T follicular helper cell (primary cell): ENCODE measurements at regions not wholly inside any gene's neighbourhood (a gene's known extent, or its start where the extent isn't known, plus 50 kb on each side); places are given as distances from the start of the nearest gene placed in this dataset.

ENCODE experiments used
- DNase-seq: peaks from one replicate; pipeline ENCODE4 v3.0.0-alpha.2; 2020; ENCODE audit warnings: low read depth

DNA sequence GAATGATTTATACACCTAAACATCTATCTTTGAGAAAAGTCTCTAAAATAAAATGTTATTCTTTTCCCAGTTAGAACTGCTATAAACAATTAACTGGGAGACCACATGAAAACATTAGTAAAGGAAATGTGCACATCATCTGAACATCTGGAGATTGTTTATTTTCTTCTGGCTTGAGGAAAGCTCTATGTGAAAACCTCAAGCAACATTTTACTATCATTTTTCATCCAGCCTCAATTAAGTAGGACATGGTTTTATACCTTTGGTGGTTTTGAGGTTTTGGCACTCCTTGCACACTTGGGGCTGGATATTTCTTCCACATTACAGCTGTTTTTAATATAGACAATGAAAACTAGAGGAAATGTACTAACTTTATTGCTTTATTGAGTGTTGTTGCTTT, 609.5 kb upstream of the SLC8A1 start:
- no peak for DNase-seq

DNA sequence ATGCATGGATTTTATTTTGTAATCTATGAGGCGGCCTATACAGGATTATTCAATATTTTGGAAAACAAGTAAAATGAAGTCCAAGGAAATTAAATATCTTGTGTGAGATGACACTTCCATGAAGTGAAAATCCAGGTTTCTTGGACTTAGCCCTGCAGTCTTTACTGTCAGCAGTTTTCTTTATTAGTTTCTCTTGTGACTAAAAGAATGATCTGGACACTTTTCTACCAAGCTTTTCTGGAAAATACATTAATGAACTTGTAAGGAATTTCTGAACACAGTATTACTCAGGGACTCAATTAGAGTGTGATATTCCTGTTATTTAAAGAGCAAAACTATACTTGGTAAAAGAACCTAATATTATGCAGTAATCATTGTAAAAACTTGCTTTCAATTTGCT, 610.4 kb upstream of the SLC8A1 start:
- DNase-seq: no peak

DNA sequence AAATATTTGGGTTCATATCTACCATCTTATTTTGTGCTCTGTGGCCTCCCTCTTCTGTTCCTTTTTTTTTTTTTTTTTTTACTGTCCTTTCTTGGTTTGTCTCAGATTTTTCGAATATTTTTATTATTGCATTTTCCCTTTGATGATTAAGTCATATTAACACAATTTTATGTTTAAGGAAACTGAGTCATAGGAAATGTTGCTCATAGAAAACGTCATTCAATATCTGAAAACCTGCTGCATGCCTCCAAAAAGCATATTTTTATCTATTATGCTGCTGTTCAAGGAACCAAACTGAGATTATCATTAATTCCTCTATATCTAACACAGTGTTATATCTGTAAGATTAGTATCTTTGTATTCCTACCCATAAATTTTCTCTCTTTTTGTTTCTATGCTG, 614.3 kb upstream of the SLC8A1 start:
- no peak for DNase-seq

DNA sequence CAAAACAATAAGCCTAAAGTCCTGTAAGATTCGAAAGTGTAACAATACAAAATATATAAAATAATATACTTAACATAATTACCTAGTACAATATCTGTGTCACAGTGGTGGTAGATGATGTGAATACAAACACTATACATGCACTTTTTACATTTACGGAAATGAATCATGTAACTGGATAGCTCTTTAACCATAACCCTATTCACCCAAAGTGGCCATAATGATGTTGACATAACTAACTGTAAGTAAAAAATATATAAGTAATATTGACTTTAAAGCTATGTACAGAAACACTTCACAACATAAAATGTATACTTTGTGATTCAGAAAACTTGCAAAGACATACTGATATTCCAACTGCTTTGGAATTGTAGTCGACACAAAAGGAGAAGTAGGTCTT, 616.9 kb upstream of the SLC8A1 start:
- DNase-seq: no peak

DNA sequence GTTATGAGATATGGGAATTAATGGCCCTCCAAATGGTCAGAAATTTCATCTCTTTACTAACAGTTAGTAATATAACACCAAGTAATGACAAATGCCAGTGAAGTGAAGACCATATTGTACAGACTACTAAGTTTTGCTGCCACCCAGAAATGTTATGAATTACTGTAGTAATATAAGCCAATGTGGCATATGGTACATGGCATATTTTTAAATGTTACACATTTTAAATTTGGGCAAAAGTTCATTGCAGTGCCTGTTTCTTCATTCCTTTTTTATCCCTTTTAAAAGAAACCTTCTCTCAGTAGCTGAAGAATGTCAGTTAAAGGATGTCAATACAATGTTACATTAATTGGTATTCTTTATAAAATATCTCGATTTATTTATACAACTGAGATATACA, 626.5 kb upstream of the SLC8A1 start:
- DNase-seq: no peak

DNA sequence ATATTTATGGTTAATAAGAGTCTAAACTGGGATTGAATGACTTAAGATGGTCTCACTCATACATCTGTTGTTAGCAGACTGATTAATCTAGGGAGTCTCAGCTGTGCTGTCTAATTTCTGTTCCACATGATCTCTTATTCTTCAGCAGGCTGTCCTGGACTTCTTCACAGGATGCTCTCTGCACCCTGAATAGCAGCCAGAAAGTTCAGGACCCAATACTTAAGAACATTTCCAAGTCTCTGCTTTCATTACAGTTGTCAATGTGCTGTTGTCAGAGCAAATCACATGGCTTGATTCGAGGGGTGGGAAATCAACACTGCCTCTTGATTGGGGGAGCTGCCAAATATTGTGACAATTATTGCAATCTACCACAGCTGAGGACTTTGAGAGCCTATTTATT, 627.1 kb upstream of the SLC8A1 start:
- DNase-seq: no peak

DNA sequence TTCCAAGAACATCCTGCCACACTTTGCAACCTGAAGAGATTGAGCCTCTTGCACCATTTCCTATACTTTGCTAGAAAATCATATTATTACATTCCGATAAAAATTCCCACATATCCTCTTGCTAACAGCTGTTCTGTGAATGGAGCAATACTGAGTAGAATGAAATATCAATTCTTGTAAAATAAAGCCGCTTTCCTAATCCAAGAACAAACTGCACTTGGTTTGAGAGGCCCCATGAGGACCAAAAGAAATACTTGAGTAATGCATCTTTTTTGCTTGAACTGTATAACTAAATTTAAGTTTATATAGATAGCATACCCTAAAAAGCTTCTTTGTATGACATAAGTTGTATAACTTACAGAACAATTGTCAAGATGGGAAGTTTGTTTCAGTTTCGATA, 632.4 kb upstream of the SLC8A1 start:
- no peak for DNase-seq

DNA sequence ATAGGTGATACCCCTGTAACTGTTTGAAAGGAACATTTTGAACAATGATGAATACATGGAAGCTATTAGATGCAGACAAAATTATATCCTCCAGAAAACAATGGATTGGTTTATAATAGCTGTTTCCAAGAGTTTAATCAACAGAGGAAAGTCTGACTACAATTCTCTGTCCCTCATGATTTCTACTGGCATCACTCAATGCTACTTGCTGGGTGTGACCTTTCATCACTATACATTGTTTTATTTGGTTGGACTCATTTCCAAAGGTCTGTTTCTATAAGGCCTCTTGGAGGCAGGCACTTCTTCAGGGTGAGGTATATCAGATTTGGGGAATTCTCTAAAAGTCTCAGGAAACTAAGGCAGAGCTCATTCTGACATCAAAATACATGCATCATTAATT, 636.1 kb upstream of the SLC8A1 start:
- DNase-seq: no peak

DNA sequence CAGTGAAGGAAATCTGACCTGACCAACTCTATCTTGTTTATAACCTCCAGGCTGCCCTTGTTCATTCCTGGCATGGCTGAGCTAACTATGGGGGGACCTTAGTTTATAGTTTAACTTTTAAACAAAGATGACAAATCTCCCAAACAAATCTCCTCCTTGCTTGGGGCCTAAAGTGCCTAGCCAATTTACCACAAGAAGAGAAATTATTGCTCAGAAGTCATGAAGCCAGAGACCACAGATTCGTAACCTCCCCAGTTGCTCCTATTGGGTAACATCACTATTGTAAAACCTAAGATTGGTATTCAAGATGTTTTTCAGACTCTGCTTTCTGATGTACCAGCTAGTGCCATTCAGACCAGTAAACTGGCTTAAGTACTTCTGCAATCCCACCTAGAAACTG, 649.4 kb upstream of the SLC8A1 start:
- no peak for DNase-seq

DNA sequence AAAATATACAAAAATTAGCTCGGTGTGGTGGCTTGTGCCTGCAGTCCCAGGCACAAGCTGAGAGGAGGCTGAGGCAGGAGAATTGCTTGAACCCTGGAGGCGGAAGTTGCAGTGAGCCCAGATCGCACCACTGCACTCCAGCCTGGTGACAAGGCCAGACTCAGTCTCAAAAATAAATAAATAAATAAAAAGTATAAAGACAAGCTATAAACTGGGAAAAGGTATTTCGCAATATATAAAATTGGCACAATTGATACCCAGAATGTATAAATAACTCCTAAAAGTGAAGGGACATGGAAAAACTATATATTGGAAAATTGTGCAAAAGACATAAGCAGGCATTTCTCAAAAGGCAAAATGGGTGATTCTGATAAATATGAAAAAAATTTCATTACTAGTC, 657.9 kb upstream of the SLC8A1 start:
- DNase-seq: no peak

DNA sequence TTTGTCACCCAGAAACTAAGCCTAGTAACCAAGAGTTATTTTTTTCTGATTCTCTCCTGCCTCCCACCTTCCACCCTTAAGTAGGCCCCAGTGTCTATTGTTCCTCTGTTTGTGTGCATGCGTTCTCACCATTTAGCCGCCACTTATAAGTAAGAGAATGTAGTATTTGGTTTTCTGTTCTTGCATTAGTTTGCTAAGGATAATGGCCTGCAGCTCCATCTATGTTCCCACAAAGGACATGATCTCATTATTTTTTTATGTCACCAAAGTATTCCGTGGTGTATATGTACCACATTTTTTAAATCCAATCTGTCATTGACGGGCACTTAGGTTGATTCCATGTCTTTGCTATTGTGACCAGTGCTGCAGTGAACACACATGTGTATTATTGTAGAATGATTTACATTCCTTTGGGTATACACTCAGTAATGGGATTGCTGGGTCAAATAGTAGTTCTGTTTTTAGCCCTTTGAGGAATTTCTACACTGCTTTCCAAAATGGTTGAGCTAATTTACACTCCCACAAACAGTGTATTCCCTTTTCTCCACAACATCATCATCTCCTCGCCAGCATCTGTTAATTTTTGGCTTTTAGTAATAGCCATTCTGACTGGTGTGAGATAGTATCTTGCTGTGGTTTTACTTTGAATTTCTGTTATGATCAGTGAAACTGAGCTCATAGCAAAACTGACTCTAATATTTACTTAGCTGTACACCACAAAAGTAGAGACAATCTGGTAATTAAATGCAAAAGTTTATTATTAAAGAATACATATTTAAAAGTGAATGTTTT, 660.1 kb upstream of the SLC8A1 start:
- DNase-seq: no peak

DNA sequence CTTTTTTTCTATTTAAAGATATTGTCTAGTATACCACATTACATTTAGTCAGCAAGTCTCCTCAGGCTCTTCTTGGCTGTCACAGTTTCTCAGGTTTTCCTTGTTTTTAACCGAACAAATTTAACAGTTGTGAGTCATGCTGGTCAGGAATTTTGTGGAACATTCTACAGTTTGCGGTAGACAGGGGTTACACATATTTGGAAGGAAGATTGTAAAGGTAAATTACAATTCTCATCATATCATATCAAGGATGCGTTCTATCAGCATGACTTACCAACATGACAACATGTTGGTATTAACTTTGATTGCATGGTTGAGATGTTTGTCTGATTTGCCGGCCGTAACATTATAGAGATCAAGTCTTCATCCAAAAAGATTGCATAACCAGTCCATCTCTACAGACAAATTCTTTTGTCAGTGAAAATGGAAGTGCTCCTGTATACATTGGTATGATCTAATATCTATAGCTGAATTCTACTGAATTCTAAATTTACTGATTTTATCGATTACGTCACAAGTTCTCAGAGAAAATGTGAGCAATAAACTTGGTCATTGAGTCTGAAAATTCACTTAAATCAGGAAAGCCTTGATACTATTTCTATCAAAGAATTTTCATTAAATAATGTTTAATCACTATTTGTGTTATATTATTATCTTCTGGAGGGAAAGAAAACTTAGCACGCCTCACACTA, 664.4 kb upstream of the SLC8A1 start:
- DNase-seq: no peak

DNA sequence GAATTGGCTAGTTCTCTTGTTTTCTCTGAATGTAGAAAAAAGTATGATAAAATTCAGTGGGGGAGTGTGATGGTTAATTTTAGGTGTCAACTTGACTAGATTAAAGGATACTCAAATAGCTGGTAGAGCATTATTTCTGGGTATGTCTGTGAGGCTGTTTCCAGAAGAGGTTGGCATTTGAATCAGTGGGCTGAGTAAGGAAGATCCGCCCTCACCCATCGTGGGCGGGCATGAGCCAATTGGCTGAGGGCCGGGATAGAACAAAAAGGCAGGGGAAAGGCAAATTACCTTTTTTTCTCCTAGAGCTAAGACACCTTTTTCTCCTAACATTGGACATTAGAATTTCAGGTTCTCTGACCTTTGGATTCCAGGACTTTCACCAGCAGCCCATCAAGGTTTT, 667.6 kb upstream of the SLC8A1 start:
- no peak for DNase-seq

DNA sequence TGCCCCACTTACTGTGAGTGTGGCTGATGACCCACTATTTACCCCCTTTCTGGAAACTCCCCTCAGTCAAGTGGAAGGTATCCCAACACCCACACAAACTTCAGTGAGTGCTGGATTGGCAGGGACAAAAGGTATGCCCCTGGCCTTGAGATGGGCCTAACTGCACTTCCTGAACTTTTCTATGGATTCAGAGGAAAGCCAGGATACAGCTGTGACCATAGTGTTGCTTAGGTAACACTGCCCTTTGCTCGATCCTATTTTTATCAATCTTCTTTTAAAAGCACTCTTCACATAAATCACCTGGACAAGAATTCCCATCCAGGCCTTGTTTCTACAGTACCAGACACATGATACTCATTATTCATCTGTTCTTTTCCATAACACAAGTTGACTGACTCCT, 671.5 kb upstream of the SLC8A1 start:
- DNase-seq: no peak

DNA sequence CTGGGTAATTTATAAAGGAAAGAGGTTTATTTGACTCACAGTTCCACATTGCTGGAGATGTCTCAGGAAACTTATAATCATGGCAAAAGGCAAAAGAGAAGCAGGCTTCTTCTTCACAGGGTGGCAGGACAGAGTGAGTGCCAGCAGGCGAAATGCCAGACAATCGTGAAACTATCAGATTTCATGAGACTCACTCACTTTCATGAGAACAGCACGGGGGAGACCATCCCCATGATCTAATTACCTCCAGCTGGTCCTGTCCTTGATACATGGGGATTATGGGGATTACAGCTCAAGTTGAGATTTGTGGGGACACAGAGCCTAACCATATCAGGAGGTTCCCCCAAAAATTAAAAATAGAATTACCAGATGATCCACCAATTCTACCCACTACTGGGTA, 675.5 kb upstream of the SLC8A1 start:
- DNase-seq: no peak

DNA sequence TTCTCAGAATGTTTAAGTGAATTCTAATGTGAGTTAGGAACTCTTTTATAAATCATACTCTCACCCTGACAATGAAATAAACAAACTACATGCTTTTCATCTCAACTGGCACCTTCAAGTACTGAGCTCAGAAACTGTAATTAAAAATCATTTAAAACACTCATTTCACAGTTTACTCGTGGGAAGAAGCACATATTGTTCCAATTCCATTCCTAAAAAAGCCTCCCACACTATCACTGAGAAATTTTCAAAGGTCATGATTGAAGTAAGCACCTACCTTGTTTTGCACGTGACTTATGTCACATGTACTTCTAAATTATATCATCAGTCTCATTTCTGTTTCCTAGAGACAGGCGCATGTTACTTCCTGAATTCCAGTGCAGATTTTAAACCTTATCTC, 678.1 kb upstream of the SLC8A1 start:
- DNase-seq: no peak

DNA sequence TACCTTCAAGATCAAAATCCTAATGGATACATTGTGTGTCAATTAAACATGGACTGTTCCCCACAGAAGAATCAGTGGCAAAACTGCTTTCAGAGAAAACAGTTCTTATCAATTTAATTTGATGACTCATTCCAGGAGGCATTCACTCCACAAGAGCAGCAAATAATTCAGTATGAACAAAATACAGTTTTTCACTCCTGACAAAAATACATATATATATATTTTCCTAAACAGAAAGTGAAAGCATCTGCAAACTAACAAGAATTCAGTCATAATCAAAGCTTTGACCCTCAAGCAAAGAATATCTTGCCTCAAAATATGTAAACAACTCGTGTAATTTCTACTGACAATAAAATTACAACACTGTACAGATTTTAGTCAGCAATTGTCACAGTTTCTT, 685.1 kb upstream of the SLC8A1 start:
- DNase-seq: no peak

DNA sequence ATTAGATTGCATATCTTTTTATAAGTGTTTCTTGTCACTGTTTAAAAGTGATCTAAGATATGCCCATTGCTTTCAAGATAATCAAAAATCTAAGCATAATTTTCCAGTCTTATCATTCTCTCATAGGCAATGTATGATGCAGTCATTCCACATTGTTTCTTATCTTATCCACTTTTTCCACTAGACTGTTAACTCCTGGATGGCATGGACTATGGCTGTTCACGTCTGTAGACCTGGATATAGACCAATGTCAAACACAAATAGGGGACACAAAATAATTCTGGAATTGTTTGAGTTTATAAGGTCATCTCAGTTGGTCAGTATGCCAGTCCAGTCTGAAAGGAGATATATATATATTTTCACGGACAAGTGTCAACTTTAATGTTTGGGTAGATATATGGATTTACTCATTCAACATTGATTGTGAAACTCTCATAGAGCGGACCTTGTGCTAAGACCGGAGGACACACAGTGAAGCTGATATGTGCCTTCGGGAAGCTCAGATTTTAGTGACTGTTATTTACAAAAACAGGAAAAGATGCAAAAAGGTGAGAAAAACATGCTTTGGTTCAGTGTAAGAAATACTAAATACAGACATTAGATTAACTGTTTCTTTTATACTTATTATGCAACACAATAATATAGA, 689.4 kb upstream of the SLC8A1 start:
- no peak for DNase-seq

DNA sequence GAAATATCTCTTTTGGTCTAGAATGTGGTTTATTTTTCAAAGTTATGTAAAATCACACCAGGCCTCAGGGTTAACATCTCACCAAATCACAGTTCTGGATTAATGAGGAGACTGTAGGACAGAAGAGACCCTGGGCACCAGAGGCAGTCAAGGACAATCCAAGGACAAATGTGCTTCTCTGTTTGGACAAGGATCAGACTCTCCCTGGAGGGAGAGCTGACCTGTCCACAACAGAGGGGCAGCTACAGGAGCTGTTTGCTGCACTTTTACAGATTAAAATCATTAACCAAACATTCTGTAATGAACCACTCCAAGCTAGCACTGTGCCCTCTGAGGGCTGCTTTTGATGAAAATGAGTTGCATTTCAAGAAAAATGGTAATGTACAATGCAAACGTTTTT, 690.6 kb upstream of the SLC8A1 start:
- no peak for DNase-seq

DNA sequence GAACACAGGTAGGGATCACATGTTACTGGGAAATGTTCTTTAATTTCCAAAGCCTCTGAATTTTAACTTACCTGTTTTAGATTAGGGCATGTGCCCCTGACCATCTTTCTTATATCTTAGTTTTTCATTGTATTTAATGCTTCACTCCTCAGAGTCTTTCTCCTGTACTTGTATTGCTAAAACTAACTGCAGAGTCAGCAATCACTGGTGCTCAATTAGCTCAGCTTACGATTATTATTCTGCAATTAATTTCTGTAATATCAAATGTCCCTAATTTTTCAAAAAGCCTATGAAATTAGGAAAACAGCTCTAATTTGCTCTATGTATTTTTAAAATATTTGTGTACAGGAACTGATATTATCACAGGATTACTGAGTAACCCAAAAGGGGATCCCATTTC, 693.2 kb upstream of the SLC8A1 start:
- DNase-seq: no peak

DNA sequence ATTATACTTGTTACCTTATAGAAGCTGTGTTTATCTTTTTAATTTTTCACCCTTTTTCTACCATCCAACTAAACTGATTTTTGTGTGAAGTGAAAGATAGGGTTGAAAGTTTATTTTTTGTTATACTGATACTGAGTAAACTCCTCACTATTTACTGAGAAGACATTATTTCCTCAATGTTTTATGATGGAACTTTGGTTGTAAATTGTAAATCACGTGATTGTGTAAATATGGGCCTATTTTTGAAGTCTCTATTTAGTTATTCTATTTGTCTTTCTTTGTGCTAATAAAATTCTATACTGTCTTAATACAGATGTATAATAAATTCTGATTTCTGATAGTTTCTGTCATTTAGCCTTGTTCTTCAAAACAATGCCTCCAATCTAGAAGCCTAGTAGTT, 697.2 kb upstream of the SLC8A1 start:
- no peak for DNase-seq

DNA sequence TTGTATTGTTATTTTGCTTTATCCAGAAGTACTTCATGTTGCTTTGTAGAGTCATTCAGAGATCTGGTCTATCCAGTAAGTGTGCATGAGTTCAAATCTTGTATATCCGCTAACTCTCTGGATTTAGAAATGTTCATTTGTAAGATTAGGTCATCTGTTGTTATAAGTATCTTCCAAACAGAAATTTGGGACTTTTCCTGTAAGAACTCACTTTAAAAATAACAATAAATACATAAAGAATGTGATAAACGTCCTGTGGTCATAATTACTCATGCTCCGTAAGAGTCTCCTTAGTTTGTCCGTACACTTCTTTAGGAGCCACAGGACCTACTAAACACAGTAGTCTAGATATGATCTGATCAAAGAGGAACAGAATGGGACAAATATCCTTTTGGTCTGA, 699.9 kb upstream of the SLC8A1 start:
- DNase-seq: no peak

DNA sequence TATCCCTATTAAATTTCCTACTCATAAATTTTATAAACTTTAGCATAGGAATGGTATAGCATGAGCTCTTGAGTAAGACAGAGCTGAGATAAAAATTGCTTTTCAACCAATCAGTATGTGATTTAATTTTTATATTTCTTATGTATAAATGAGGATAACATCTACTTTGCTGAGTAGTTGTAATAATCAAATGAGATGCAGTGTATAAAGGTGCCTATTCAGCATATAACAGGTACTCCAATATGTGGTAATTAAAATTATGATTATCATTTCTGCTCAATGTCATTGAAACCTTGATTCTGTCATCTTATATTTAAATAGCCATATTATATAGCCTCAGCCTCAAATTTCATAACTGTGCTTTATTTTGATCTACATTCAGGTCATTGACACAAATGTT, 700.4 kb upstream of the SLC8A1 start:
- DNase-seq: no peak
